Naive thymus-derived CD8-positive, alpha-beta T cell (primary cell): ENCODE measurements at regions not wholly inside any gene's neighbourhood (a gene's known extent, or its start where the extent isn't known, plus 50 kb on each side); places are given as distances from the start of the nearest gene placed in this dataset.

Experiments
- ATAC-seq, 2 donors: fragments of 150-1000 bp; cut with Tn5 transposase in 1 of 2; sonication (Bioruptor Pico), chemical (Tn5 transposase) in 1 of 2; 1 replicate in 1 of 2; 2 replicates in 1 of 2; pipeline ENCODE4 v1.10.0; 2021; ENCODE audit warnings: mild to moderate bottlenecking in 2 of 2, moderate library complexity in 2 of 2
- POLR2A ChIA-PET: fragments of 350-600 bp; sonication (Branson Sonifier 250); formaldehyde crosslinking; loops from one replicate; lab custom pipeline; 2021; ENCODE audit warnings: antibody characterized with exemption; lab: Charles Lee
- DNase-seq, 10 donors: peaks; one replicate each; pipeline versions ENCODE4 v3.0.0 to v3.0.0-alpha.2; 2020 to 2022
- H3K27ac Mint-ChIP-seq, 10 donors: one replicate each; pipeline ENCODE4 v1.8.0; 2020 to 2022; ENCODE audit warnings: mild to moderate bottlenecking in 10 of 10, mixed read lengths in 10 of 10, moderate library complexity in 4 of 10, inconsistent platforms in 1 of 10
- H3K27me3 Mint-ChIP-seq, 5 donors: one replicate each; pipeline ENCODE4 v1.8.0; 2021 to 2022; ENCODE audit warnings: mixed read lengths in 5 of 5
- H3K36me3 Mint-ChIP-seq, 3 donors: one replicate each; pipeline ENCODE4 v1.8.0; 2020 to 2022; ENCODE audit warnings: mixed read lengths in 3 of 3, mild to moderate bottlenecking in 2 of 3, inconsistent platforms in 1 of 3
- H3K4me1 Mint-ChIP-seq, 4 donors: one replicate each; pipeline ENCODE4 v1.8.0; 2021 to 2022; ENCODE audit warnings: mixed read lengths in 4 of 4
- H3K4me3 Mint-ChIP-seq, 10 donors: one replicate each; pipeline ENCODE4 v1.8.0; 2020 to 2022; ENCODE audit warnings: mild to moderate bottlenecking in 10 of 10, mixed read lengths in 10 of 10, moderate library complexity in 6 of 10, inconsistent platforms in 1 of 10
- H3K9me3 Mint-ChIP-seq, 9 donors: one replicate each; pipeline ENCODE4 v1.8.0; 2020 to 2022; ENCODE audit warnings: mixed read lengths in 9 of 9, mild to moderate bottlenecking in 3 of 9, inconsistent platforms in 1 of 9, moderate library complexity in 1 of 9

DNA sequence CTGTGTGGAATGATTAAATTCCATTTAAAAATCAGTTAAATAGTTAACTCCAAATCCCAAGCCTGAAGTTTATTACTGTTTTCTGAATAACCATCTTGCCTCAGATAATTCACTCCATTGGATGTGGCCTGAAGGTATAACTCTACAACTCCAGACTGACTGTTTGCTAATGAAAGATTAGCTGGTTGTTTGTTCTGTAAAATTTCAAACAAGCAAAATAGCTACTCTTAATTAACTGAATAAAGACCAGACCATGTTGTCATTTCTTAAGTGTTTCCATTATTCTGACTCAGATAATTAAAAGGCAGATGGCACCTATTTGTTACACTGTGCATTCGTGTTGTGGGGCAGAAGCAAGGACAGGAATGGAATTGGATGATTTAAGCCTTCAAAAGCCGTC is 78.5 kb upstream of the DDIT4L start:
- no peak overlapping the region for H3K27ac Mint-ChIP-seq
- ATAC-seq (no peak), DNase-seq (no peak)
- H3K27me3 Mint-ChIP-seq = peaks cover 0 to 9% (median 4%) of the 10 kb centered on the region in 5 donors
- H3K36me3 Mint-ChIP-seq = peaks cover 0 to 5% (median 0%) of the 10 kb centered on the region in 3 donors
- no peaks in the 10 kb centered on the region for H3K4me1 Mint-ChIP-seq
- peaks cover 0 to 17% (median 8%) of the 10 kb centered on the region in 9 donors for H3K9me3 Mint-ChIP-seq
- POLR2A ChIA-PET = no interaction called here
- no peak overlapping the region for H3K4me3 Mint-ChIP-seq

DNA sequence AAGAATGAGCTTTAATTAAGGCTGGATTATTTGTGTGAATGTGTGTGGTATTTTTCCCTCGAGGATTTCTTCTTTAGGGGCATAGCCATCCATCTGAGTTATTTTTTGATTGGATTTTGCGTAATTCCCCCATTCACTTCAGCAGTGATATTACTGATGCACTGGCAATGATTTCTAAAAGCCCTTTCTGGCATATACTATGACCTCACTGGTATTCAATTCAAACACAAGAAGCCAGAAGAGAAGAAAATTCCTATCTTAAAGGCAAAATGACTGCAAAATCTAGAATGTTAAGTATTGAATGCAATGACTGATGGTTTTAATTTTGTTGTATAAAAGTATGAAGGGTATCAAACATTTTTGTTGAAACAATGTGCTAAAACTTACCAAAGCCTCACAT is 71.1 kb upstream of the DDIT4L start:
- Mint-ChIP-seq H3K27ac (no peak overlapping the region), H3K4me1 (no peaks in the 10 kb centered on the region), H3K9me3 (peaks cover 0 to 19% (median 6%) of the 10 kb centered on the region in 9 donors), H3K36me3 (no peaks in the 10 kb centered on the region), H3K27me3 (peaks cover 4 to 17% (median 6%) of the 10 kb centered on the region in 5 donors), H3K4me3 (no peak overlapping the region)
- no peak for DNase-seq
- POLR2A ChIA-PET = no interaction called here
- ATAC-seq = no peak

- H3K9me3 Mint-ChIP-seq = peaks cover 0 to 11% (median 0%) of the 10 kb centered on the region in 9 donors
- POLR2A ChIA-PET = no interaction called here
- no peak for DNase-seq
Observed at GRCh38 chr4:100258675-100259074, 68.4 kb upstream of the DDIT4L start.

GRCh38 chr4:100257567-100257966 is 67.3 kb upstream of the DDIT4L start:
- H3K4me3 Mint-ChIP-seq = no peak overlapping the region
- no peaks in the 10 kb centered on the region for H3K36me3 Mint-ChIP-seq
- no peak overlapping the region for H3K27ac Mint-ChIP-seq
- peaks cover 0 to 6% (median 0%) of the 10 kb centered on the region in 9 donors for H3K9me3 Mint-ChIP-seq
- ATAC-seq (no peak), DNase-seq (no peak)
- peaks cover 0 to 17% (median 9%) of the 10 kb centered on the region in 5 donors for H3K27me3 Mint-ChIP-seq
- no peaks in the 10 kb centered on the region for H3K4me1 Mint-ChIP-seq
- POLR2A ChIA-PET = no interaction called here

More at GRCh38 chr4:100258675-100259074, 68.4 kb upstream of the DDIT4L start:
- H3K27me3 Mint-ChIP-seq = peaks cover 0 to 17% (median 11%) of the 10 kb centered on the region in 5 donors
- H3K36me3 Mint-ChIP-seq = no peaks in the 10 kb centered on the region
- H3K27ac Mint-ChIP-seq = no peak overlapping the region
- H3K4me3 Mint-ChIP-seq = no peak overlapping the region
- no peak for ATAC-seq
- H3K4me1 Mint-ChIP-seq = no peaks in the 10 kb centered on the region

DNA sequence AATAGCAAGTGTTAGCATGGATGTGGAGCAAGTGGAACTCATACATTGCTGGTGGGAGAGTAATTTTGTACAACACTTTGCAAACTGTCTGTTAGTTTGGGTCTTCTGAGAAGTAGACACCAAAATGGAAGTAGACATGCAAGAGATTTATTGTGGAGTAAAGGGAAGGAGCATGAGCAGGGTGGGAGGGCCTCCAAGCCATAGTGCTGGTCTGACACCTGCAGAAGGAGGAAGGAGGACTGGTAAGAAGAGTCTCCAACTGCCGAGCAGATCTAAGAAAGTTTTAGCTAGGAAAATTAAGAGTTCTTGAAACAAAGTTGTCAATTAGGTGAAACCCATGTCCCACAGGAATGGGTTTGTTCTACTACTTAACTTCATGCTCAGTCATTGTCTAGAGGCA is 64.0 kb upstream of the DDIT4L start:
- DNase-seq = no peak
- no peaks in the 10 kb centered on the region for H3K4me1 Mint-ChIP-seq
- POLR2A ChIA-PET = no interaction called here
- no peak for ATAC-seq
- H3K9me3 Mint-ChIP-seq = peaks cover 0 to 2% (median 0%) of the 10 kb centered on the region in 9 donors
- peaks cover 0 to 10% (median 3%) of the 10 kb centered on the region in 5 donors for H3K27me3 Mint-ChIP-seq
- no peak overlapping the region for H3K27ac Mint-ChIP-seq
- H3K36me3 Mint-ChIP-seq = no peaks in the 10 kb centered on the region
- no peak overlapping the region for H3K4me3 Mint-ChIP-seq

GRCh38 chr4:100248476-100248875 is 58.2 kb upstream of the DDIT4L start:
- DNase-seq (no peak), ATAC-seq (no peak)
- Mint-ChIP-seq H3K4me1 (no peaks in the 10 kb centered on the region), H3K4me3 (no peak overlapping the region), H3K36me3 (no peaks in the 10 kb centered on the region), H3K9me3 (peaks cover 0 to 2% (median 0%) of the 10 kb centered on the region in 9 donors), H3K27me3 (peaks cover 0 to 1% (median 0%) of the 10 kb centered on the region in 5 donors), H3K27ac (no peak overlapping the region)
- POLR2A ChIA-PET = no interaction called here

DNA sequence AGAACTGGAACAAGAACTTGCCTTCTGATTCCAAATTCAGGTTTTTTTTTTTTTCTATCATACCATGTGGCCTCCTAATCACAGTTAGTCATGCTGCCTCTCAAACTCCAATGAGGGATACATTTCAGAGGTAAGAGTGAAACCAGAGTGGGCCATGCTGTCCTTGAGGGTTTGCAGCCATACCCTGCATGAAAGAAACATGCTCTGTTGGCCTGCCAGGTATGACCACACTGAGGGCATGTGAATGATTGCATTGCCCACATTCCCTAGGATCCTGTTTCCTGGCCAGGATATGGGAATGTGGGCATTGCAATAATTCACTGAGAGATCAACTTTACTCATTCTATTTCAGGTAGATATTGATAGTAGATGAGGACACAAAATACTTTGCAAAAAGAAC is 56.4 kb upstream of the DDIT4L start:
- DNase-seq (no peak), ATAC-seq (no peak)
- no peak overlapping the region for H3K4me3 Mint-ChIP-seq
- POLR2A ChIA-PET = no interaction called here
- H3K9me3 Mint-ChIP-seq = peaks cover 0 to 2% (median 0%) of the 10 kb centered on the region in 9 donors
- H3K4me1 Mint-ChIP-seq = no peaks in the 10 kb centered on the region
- no peaks in the 10 kb centered on the region for H3K36me3 Mint-ChIP-seq
- H3K27me3 Mint-ChIP-seq = peaks cover 0 to 1% (median 0%) of the 10 kb centered on the region in 5 donors
- H3K27ac Mint-ChIP-seq = no peak overlapping the region

DNA sequence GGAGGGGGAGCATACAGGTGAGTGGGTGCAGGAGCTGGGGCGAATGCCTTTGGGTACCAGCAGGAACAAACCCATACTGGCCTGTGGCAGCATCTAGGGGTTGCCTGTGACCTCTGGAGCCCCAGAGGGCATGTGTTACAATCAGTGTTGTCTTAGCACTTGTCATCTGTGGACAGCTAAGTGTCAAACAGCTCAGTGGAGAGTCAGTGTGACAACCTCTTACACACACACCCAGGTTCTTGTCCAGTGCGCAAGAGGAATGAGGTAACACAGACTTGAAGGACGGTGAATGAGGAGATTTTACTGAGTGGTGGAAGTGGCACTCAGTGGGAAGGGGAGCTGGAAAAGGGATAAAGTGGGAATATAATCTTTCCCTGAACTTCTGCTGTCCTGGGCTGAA is 54.1 kb upstream of the DDIT4L start:
- no peaks in the 10 kb centered on the region for H3K36me3 Mint-ChIP-seq
- H3K4me1 Mint-ChIP-seq = no peaks in the 10 kb centered on the region
- ATAC-seq = no peak
- peaks cover 0 to 14% (median 3%) of the 10 kb centered on the region in 5 donors for H3K27me3 Mint-ChIP-seq
- H3K9me3 Mint-ChIP-seq = peaks cover 0 to 3% (median 0%) of the 10 kb centered on the region in 9 donors
- H3K27ac Mint-ChIP-seq = no peak overlapping the region
- H3K4me3 Mint-ChIP-seq = no peak overlapping the region
- POLR2A ChIA-PET = no interaction called here
- DNase-seq = no peak
